ENCODE measurements at regions not wholly inside any gene's neighbourhood (a gene's known extent, or its start where the extent isn't known, plus 50 kb on each side); places are given as distances from the start of the nearest gene placed in this dataset.
A peak's percentile ranks its signal among the peaks of the same experiment; 100 is the strongest.
"Not testable (repeated sequence)": the region's sequence is repeated elsewhere in the genome, so short reads cannot be mapped to it uniquely, and the experiment has no call there.

GRCh38 chr7:15834446-15834845 lies 148.0 kb upstream of the MEOX2 start:
- DNase-seq, result no peak
- ATAC-seq, result no peak
- intact Hi-C loops (cut with DNase I, micrococcal nuclease), result no loop called here

- ATAC-seq (peak; percentile 69), DNase-seq (peak; percentile 28 to 73)
- intact Hi-C loops (cut with DNase I, micrococcal nuclease), result no loop called here
Measured at GRCh38 chr7:15832996-15833395, 146.5 kb upstream of the MEOX2 start.

- DNase-seq (no peak), ATAC-seq (no peak)
Measured at GRCh38 chr7:15831606-15832005, 145.1 kb upstream of the MEOX2 start.

GRCh38 chr7:15829691-15830090 lies 143.2 kb upstream of the MEOX2 start:
- intact Hi-C loops (cut with DNase I, micrococcal nuclease), result no loop called here
- ATAC-seq, result no peak
- no peak for DNase-seq

More at GRCh38 chr7:15831606-15832005, 145.1 kb upstream of the MEOX2 start:
- intact Hi-C loops (cut with DNase I, micrococcal nuclease), result no loop called here

- intact Hi-C loops (cut with DNase I, micrococcal nuclease), result no loop called here
- ATAC-seq, result no peak
- no peak for DNase-seq
Measured at GRCh38 chr7:15828881-15829280, 142.4 kb upstream of the MEOX2 start.

- DNase-seq, result no peak
- ATAC-seq, result no peak
- intact Hi-C loops (cut with DNase I, micrococcal nuclease), result no loop called here
Measured at GRCh38 chr7:15821484-15822427, 135.3 kb upstream of the MEOX2 start.

GRCh38 chr7:15820319-15820718 lies 133.8 kb upstream of the MEOX2 start:
- intact Hi-C loops (cut with DNase I, micrococcal nuclease), result no loop called here
- ATAC-seq (no peak), DNase-seq (no peak)

- DNase-seq (no peak), ATAC-seq (no peak)
- intact Hi-C loops (cut with DNase I, micrococcal nuclease), result no loop called here
Measured at GRCh38 chr7:15816835-15817426, 130.4 kb upstream of the MEOX2 start.

GRCh38 chr7:15813448-15813847 lies 127.0 kb upstream of the MEOX2 start:
- DNase-seq, result no peak
- intact Hi-C loops (cut with DNase I, micrococcal nuclease), result no loop called here
- ATAC-seq, result no peak

GRCh38 chr7:15810383-15810782 lies 123.9 kb upstream of the MEOX2 start:
- ATAC-seq; intact Hi-C loops (cut with DNase I, micrococcal nuclease); DNase-seq: not testable (repeated sequence)

GRCh38 chr7:15809936-15810335 lies 123.5 kb upstream of the MEOX2 start:
- ATAC-seq; DNase-seq; intact Hi-C loops (cut with DNase I, micrococcal nuclease): not testable (repeated sequence)

GRCh38 chr7:15805891-15806290 lies 119.4 kb upstream of the MEOX2 start:
- ATAC-seq (no peak), DNase-seq (no peak)
- intact Hi-C loops (cut with DNase I, micrococcal nuclease), result no loop called here

GRCh38 chr7:15802425-15802824 lies 115.9 kb upstream of the MEOX2 start:
- no peak for ATAC-seq
- no peak for DNase-seq
- intact Hi-C loops (cut with DNase I, micrococcal nuclease), result no loop called here

GRCh38 chr7:15801551-15801950 lies 115.1 kb upstream of the MEOX2 start:
- DNase-seq, result no peak
- intact Hi-C loops (cut with DNase I, micrococcal nuclease), result no loop called here
- no peak for ATAC-seq

- DNase-seq (no peak), ATAC-seq (no peak)
- intact Hi-C loops (cut with DNase I, micrococcal nuclease), result no loop called here
Measured at GRCh38 chr7:15801041-15801440, 114.6 kb upstream of the MEOX2 start.

GRCh38 chr7:15798081-15798480 lies 111.6 kb upstream of the MEOX2 start:
- ATAC-seq (no peak), DNase-seq (no peak)
- intact Hi-C loops (cut with DNase I, micrococcal nuclease), result no loop called here

GRCh38 chr7:15795393-15795792 lies 108.9 kb upstream of the MEOX2 start:
- DNase-seq (no peak), ATAC-seq (no peak)
- intact Hi-C loops (cut with DNase I, micrococcal nuclease), result no loop called here

- intact Hi-C loops (cut with DNase I, micrococcal nuclease), result no loop called here
- no peak for DNase-seq
- ATAC-seq, result no peak
Measured at GRCh38 chr7:15794801-15795200, 108.3 kb upstream of the MEOX2 start.

- intact Hi-C loops (cut with DNase I, micrococcal nuclease), result no loop called here
- DNase-seq (no peak), ATAC-seq (no peak)
Measured at GRCh38 chr7:15784694-15785030, 98.2 kb upstream of the MEOX2 start.

- ATAC-seq (no peak), DNase-seq (no peak)
- intact Hi-C loops (cut with DNase I, micrococcal nuclease), result no loop called here
Measured at GRCh38 chr7:15783987-15784693, 97.7 kb upstream of the MEOX2 start.
